ENCODE measurements at regions not wholly inside any gene's neighbourhood (a gene's known extent, or its start where the extent isn't known, plus 50 kb on each side); places are given as distances from the start of the nearest gene placed in this dataset.

DNA sequence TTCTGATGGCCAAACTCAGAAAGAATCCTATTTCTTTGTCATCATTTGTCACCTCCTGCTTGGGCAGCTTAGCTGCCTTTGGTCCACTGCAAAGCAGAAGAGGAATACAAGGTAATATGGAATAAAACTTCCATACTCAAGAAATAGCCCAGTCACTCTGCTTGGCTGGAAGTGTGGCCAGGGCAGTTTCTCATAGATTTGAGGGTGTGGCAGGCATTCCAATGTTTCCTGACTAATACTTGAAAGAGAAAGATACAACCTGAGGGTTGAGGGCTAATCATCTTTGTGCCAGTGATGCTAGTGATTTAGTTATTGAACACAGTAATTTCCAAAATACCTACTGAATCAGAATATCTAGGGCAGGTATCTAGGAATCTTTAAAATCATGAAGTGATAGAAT lies 83.1 kb downstream of the FAM161A start:
- H3K14ac ChIP-seq (ENCODE audit: insufficient read length) = no peak overlapping the region
- no peaks in the 10 kb centered on the region for H3K9me3 ChIP-seq (ENCODE audit: insufficient read depth in 2 of 2, low read depth in 1 of 2, low read length in 1 of 2)
- no peaks in the 10 kb centered on the region for H3K27me3 ChIP-seq (replicated peaks in 1 of 4; ENCODE audit: control insufficient read depth in 3 of 4, extremely low read depth in 1 of 4, insufficient read depth in 3 of 4, low read length in 3 of 4)
- no peak overlapping the region for H3K27ac ChIP-seq (ENCODE audit: low read depth, low read length)
- H3K4me1 ChIP-seq (replicated peaks in 1 of 4; ENCODE audit: control insufficient read depth in 3 of 4, insufficient read depth in 4 of 4, low read length in 3 of 4) = no peaks in the 10 kb centered on the region
- H4K8ac ChIP-seq (ENCODE audit: extremely low read depth, insufficient read depth, low read length) = no peak overlapping the region
- H3K36me3 ChIP-seq (ENCODE audit: control insufficient read depth in 2 of 4, insufficient read depth in 4 of 4, low read length in 3 of 4) = no peaks in the 10 kb centered on the region
- no peak overlapping the region for H2BK5ac ChIP-seq (ENCODE audit: low read depth, low read length)
- no peak overlapping the region for H2BK120ac ChIP-seq (replicated peaks; ENCODE audit: low read depth, low read length)
- H3K23ac ChIP-seq (ENCODE audit: insufficient read length) = no peak overlapping the region
- no peak overlapping the region for H2BK20ac ChIP-seq (ENCODE audit: low read length)
- no peak overlapping the region for H3K56ac ChIP-seq (replicated peaks; ENCODE audit: insufficient read length, low read depth, low read length)
- H2AK5ac ChIP-seq (ENCODE audit: low read depth, low read length) = no peak overlapping the region
- no peak overlapping the region for H2AFZ ChIP-seq (ENCODE audit: low read length)
- no peaks in the 10 kb centered on the region for H3K23me2 ChIP-seq (ENCODE audit: low read depth, low read length)
- H2BK12ac ChIP-seq (ENCODE audit: low read depth, low read length) = no peak overlapping the region
- H3K4me3 ChIP-seq (ENCODE audit: extremely low read depth in 1 of 4, insufficient read depth in 2 of 4, low read depth in 3 of 4, low read length in 4 of 4) = no peak overlapping the region
- H4K20me1 ChIP-seq (replicated peaks in 1 of 2; ENCODE audit: control insufficient read depth in 1 of 2, insufficient read depth in 2 of 2, low read length in 2 of 2) = no peaks in the 10 kb centered on the region
- no peak overlapping the region for H3K9ac ChIP-seq (replicated peaks in 1 of 4; ENCODE audit: extremely low read depth in 1 of 4, low read depth in 3 of 4, low read length in 3 of 4)
- no peak for TF ChIP-seq FOSL1 (IDR thresholded peaks at IDR 0.05; ENCODE audit: insufficient read depth, low read depth, low read length)
- TF ChIP-seq TEAD4 (IDR thresholded peaks at IDR 0.05; ENCODE audit: low read depth, low read length) = no peak
- TF ChIP-seq EP300 (IDR thresholded peaks at IDR 0.05; ENCODE audit: borderline replicate concordance in 1 of 2, low read depth in 2 of 2, low read length in 2 of 2) = no peak
- TF ChIP-seq SAP30 (IDR thresholded peaks at IDR 0.05; ENCODE audit: insufficient read depth, insufficient replicate concordance, low read length) = no peak
- no peak for TF ChIP-seq KDM1A (IDR thresholded peaks at IDR 0.05; ENCODE audit: borderline replicate concordance, low read length)
- TF ChIP-seq GABPA (IDR thresholded peaks at IDR 0.05; ENCODE audit: borderline replicate concordance, insufficient read depth, low read length) = no peak
- no peak overlapping the region for H3K4me2 ChIP-seq (ENCODE audit: insufficient read depth in 1 of 2, low read depth in 2 of 2, low read length in 2 of 2)
- DNase-seq (ENCODE audit: low read depth in 1 of 2, low spot score in 2 of 2) (no peak), FAIRE-seq (no peak)
- H3K4ac ChIP-seq (replicated peaks; ENCODE audit: insufficient read length, low read depth, low read length) = no peak overlapping the region
- no peak overlapping the region for H2BK15ac ChIP-seq (ENCODE audit: low read length)
- H4K91ac ChIP-seq (replicated peaks; ENCODE audit: insufficient read length, low read length) = no peak overlapping the region
- CTCF ChIA-PET (ENCODE audit: partially characterized antibody) = no interaction called here
- no peak overlapping the region for H3K18ac ChIP-seq (ENCODE audit: extremely low read depth, low read length)
- no peak overlapping the region for H4K5ac ChIP-seq (ENCODE audit: insufficient read length, low read depth, low read length)
- H3K79me1 ChIP-seq (ENCODE audit: low read depth, low read length) = no peaks in the 10 kb centered on the region
- H3K79me2 ChIP-seq (ENCODE audit: control insufficient read depth in 1 of 2, insufficient read depth in 2 of 2, low read length in 2 of 2) = no peaks in the 10 kb centered on the region
- POLR2A ChIA-PET (ENCODE audit: partially characterized antibody) = no interaction called here

Measured in H1 (cell line).